ENCODE measurements at regions not wholly inside any gene's neighbourhood (a gene's known extent, or its start where the extent isn't known, plus 50 kb on each side); places are given as distances from the start of the nearest gene placed in this dataset.

DNA sequence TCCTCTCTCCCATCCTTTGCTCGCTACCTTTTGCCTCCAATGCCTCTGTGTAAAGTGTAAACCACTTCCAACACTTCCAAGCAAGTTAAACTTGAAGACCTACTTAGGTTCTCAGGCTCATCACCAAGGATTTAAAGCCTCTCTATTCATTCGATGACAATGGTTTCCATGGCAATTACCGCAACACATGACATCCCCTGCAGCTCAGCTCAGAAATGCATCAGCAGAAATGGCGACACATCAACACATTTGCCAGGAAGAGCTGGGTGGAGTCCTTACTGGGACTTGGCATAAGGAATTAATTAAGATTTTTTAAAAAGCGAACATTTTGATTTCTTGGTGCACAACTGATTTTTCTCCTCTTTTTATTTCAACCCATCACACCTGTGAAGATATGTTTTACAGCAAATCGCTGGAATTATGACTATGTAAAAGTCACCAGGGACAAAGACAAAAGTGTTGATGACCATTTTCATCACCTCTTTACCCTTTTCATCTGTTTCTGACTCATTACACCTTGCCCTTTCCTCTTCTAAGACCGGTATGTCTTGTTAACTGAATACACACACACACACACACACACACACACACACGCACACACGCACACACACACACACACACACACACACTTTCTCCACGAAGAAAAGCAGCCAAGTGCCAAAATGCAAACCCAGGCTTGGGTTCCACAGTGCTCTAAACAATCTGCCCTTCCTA is 453.4 kb upstream of the CELF2 start:
- Histone ChIP-seq H3K4me3 (ENCODE audit: low read length) (no peak overlapping the region), H3K36me3 (ENCODE audit: insufficient read depth, low read depth, low read length) (no peaks in the 10 kb centered on the region), H3K27me3 (ENCODE audit: insufficient read depth, low read length) (no peaks in the 10 kb centered on the region), H3K27ac (ENCODE audit: low read length) (no peak overlapping the region), H3K9ac (ENCODE audit: low read depth, low read length) (no peak overlapping the region), H3K4me1 (ENCODE audit: insufficient read depth, low read length) (no peaks in the 10 kb centered on the region; the same call in 1 of the 2 replicates), H3K9me3 (ENCODE audit: insufficient read depth, low read depth, low read length) (no peaks in the 10 kb centered on the region)

- Histone ChIP-seq H3K27me3 (ENCODE audit: insufficient read depth, low read length) (no peaks in the 10 kb centered on the region), H3K4me1 (ENCODE audit: insufficient read depth, low read length) (no peaks in the 10 kb centered on the region), H3K9ac (ENCODE audit: low read depth, low read length) (no peak overlapping the region), H3K9me3 (ENCODE audit: insufficient read depth, low read depth, low read length) (no peaks in the 10 kb centered on the region), H3K4me3 (ENCODE audit: low read length) (no peak overlapping the region), H3K36me3 (ENCODE audit: insufficient read depth, low read depth, low read length) (no peaks in the 10 kb centered on the region), H3K27ac (ENCODE audit: low read length) (no peak overlapping the region)
These were observed 440.7 kb upstream of the CELF2 start for GRCh38 chr10:10576937-10577336.

- Histone ChIP-seq H3K36me3 (ENCODE audit: insufficient read depth, low read depth, low read length) (no peaks in the 10 kb centered on the region), H3K4me3 (ENCODE audit: low read length) (no peak overlapping the region), H3K27ac (ENCODE audit: low read length) (no peak overlapping the region), H3K9ac (ENCODE audit: low read depth, low read length) (no peak overlapping the region), H3K9me3 (ENCODE audit: insufficient read depth, low read depth, low read length) (no peaks in the 10 kb centered on the region), H3K4me1 (ENCODE audit: insufficient read depth, low read length) (no peaks in the 10 kb centered on the region), H3K27me3 (ENCODE audit: insufficient read depth, low read length) (no peaks in the 10 kb centered on the region)
These were observed 438.0 kb upstream of the CELF2 start for GRCh38 chr10:10579709-10580108.

- Histone ChIP-seq H3K27me3 (ENCODE audit: insufficient read depth, low read length) (no peaks in the 10 kb centered on the region), H3K4me3 (ENCODE audit: low read length) (no peak overlapping the region), H3K36me3 (ENCODE audit: insufficient read depth, low read depth, low read length) (no peaks in the 10 kb centered on the region), H3K9ac (ENCODE audit: low read depth, low read length) (no peak overlapping the region), H3K27ac (ENCODE audit: low read length) (no peak overlapping the region), H3K4me1 (ENCODE audit: insufficient read depth, low read length) (peaks cover 3% of the 10 kb centered on the region; the same call in 1 of the 2 replicates), H3K9me3 (ENCODE audit: insufficient read depth, low read depth, low read length) (no peaks in the 10 kb centered on the region)
These were observed 433.5 kb upstream of the CELF2 start for GRCh38 chr10:10584161-10584560.

DNA sequence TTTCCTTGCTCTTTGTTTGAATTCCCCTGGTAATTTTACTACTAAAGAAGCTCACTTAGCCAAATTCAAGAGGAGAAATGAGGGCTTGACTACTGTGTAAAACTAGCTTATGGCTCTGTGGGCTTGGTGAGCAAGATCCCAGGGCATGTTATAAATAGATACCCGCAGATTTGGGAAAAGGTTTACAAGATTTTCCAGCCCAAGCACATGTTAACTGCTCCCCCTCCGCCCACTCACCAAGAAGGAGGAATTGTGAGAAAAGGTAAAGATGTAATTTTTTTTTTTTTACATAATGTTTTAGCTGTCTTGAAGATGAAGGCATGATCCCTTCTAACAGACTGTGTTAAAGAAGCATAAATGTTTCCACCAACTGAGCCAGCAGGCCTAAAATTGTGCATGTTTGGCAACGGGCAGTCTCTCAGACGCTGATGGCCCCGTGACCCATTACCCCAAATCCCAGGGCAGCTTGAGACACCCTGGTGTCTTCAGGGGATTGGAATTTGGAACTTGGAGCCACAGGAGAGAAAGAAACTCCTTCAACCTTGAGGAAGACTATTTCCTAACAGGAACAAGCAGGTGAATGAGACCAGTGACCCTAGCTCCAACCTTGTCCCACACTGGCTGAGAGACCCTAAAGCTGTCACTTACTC is 429.8 kb upstream of the CELF2 start:
- H3K27me3 ChIP-seq (ENCODE audit: insufficient read depth, low read length): no peaks in the 10 kb centered on the region
- no peak overlapping the region for H3K4me3 ChIP-seq (ENCODE audit: low read length)
- no peaks in the 10 kb centered on the region for H3K9me3 ChIP-seq (ENCODE audit: insufficient read depth, low read depth, low read length)
- H3K27ac ChIP-seq (ENCODE audit: low read length): no peak overlapping the region
- no peaks in the 10 kb centered on the region for H3K36me3 ChIP-seq (ENCODE audit: insufficient read depth, low read depth, low read length)
- H3K4me1 ChIP-seq (ENCODE audit: insufficient read depth, low read length): peaks cover 3% of the 10 kb centered on the region; the same call in 1 of the 2 replicates
- no peak overlapping the region for H3K9ac ChIP-seq (ENCODE audit: low read depth, low read length)

GRCh38 chr10:10589540-10590303 is 427.9 kb upstream of the CELF2 start:
- Histone ChIP-seq H3K4me1 (ENCODE audit: insufficient read depth, low read length) (peaks cover 3% of the 10 kb centered on the region; the same call in 1 of the 2 replicates), H3K4me3 (ENCODE audit: low read length) (no peak overlapping the region), H3K27ac (ENCODE audit: low read length) (no peak overlapping the region), H3K9ac (ENCODE audit: low read depth, low read length) (no peak overlapping the region), H3K27me3 (ENCODE audit: insufficient read depth, low read length) (no peaks in the 10 kb centered on the region), H3K36me3 (ENCODE audit: insufficient read depth, low read depth, low read length) (no peaks in the 10 kb centered on the region), H3K9me3 (ENCODE audit: insufficient read depth, low read depth, low read length) (no peaks in the 10 kb centered on the region)

DNA sequence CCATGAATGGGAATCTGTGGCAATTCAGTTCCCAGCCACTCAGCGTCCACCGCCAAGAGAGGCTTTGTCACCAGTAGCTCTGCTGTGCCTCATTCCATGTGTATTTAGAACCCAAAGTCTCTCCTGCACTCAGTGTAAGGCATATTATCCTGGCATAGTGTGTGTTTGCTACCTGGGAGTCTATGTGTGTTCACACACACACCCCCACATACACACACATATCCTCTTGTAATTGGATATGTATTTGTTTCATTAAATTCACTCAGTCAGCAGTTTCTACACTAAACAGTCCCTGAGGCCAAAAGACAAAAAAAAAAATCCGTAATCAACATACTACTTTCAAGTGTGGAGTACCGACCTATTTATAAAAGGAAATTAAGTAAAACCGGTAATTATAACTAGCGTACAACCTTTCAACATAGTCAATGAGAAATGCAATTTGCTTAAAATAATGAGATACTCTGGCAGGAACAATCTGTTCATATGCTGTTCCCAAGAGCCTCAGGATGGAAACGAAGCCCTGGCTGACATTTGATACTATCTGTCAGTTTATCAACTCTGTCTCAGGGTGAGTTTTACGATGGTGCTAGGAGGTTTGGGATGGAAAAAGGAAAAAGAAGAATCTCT is 425.8 kb upstream of the CELF2 start:
- Histone ChIP-seq H3K27ac (ENCODE audit: low read length) (no peak overlapping the region), H3K9ac (ENCODE audit: low read depth, low read length) (no peak overlapping the region), H3K27me3 (ENCODE audit: insufficient read depth, low read length) (no peaks in the 10 kb centered on the region), H3K4me1 (ENCODE audit: insufficient read depth, low read length) (peaks cover 3% of the 10 kb centered on the region; the same call in 1 of the 2 replicates), H3K36me3 (ENCODE audit: insufficient read depth, low read depth, low read length) (no peaks in the 10 kb centered on the region), H3K9me3 (ENCODE audit: insufficient read depth, low read depth, low read length) (no peaks in the 10 kb centered on the region), H3K4me3 (ENCODE audit: low read length) (no peak overlapping the region)

GRCh38 chr10:10596256-10596655 is 421.4 kb upstream of the CELF2 start:
- Histone ChIP-seq H3K9ac (ENCODE audit: low read depth, low read length) (no peak overlapping the region), H3K4me3 (ENCODE audit: low read length) (no peak overlapping the region), H3K9me3 (ENCODE audit: insufficient read depth, low read depth, low read length) (no peaks in the 10 kb centered on the region), H3K36me3 (ENCODE audit: insufficient read depth, low read depth, low read length) (no peaks in the 10 kb centered on the region), H3K27me3 (ENCODE audit: insufficient read depth, low read length) (no peaks in the 10 kb centered on the region), H3K27ac (ENCODE audit: low read length) (no peak overlapping the region), H3K4me1 (ENCODE audit: insufficient read depth, low read length) (no peaks in the 10 kb centered on the region)

DNA sequence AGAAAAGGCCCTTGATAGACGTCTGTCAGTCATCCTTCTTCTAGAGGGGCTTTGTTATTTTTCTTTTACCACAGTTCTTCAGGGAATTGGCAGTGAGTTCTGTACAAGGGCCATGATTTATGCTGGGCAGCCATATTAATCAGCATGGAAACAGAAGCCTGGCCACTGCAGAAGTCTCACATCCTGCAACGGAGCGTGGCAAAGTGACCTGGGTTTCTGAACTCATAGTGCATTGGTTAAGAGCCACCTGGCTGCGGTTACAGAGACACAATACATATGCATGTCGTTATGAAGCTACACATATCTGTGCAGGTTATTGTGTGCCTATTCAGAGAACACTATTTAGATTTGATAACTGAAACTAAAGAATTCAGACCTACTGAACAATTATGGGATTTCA is 419.4 kb upstream of the CELF2 start:
- no peak overlapping the region for H3K27ac ChIP-seq (ENCODE audit: low read length)
- H3K4me1 ChIP-seq (ENCODE audit: insufficient read depth, low read length): no peaks in the 10 kb centered on the region
- H3K4me3 ChIP-seq (ENCODE audit: low read length): no peak overlapping the region
- no peaks in the 10 kb centered on the region for H3K9me3 ChIP-seq (ENCODE audit: insufficient read depth, low read depth, low read length)
- H3K36me3 ChIP-seq (ENCODE audit: insufficient read depth, low read depth, low read length): no peaks in the 10 kb centered on the region
- H3K9ac ChIP-seq (ENCODE audit: low read depth, low read length): no peak overlapping the region
- H3K27me3 ChIP-seq (ENCODE audit: insufficient read depth, low read length): no peaks in the 10 kb centered on the region

- Histone ChIP-seq H3K4me3 (ENCODE audit: low read length) (no peak overlapping the region), H3K9me3 (ENCODE audit: insufficient read depth, low read depth, low read length) (no peaks in the 10 kb centered on the region), H3K36me3 (ENCODE audit: insufficient read depth, low read depth, low read length) (no peaks in the 10 kb centered on the region), H3K27ac (ENCODE audit: low read length) (no peak overlapping the region), H3K27me3 (ENCODE audit: insufficient read depth, low read length) (no peaks in the 10 kb centered on the region), H3K9ac (ENCODE audit: low read depth, low read length) (no peak overlapping the region), H3K4me1 (ENCODE audit: insufficient read depth, low read length) (no peaks in the 10 kb centered on the region)
These were observed 417.7 kb upstream of the CELF2 start for GRCh38 chr10:10600004-10600403.

GRCh38 chr10:10605551-10606081 is 412.1 kb upstream of the CELF2 start:
- no peaks in the 10 kb centered on the region for H3K9me3 ChIP-seq (ENCODE audit: insufficient read depth, low read depth, low read length)
- H3K9ac ChIP-seq (ENCODE audit: low read depth, low read length): no peak overlapping the region
- no peaks in the 10 kb centered on the region for H3K27me3 ChIP-seq (ENCODE audit: insufficient read depth, low read length)
- H3K36me3 ChIP-seq (ENCODE audit: insufficient read depth, low read depth, low read length): no peaks in the 10 kb centered on the region
- H3K4me3 ChIP-seq (ENCODE audit: low read length): no peak overlapping the region
- H3K27ac ChIP-seq (ENCODE audit: low read length): no peak overlapping the region
- H3K4me1 ChIP-seq (ENCODE audit: insufficient read depth, low read length): no peaks in the 10 kb centered on the region
